ENCODE measurements at regions not wholly inside any gene's neighbourhood (a gene's known extent, or its start where the extent isn't known, plus 50 kb on each side); places are given as distances from the start of the nearest gene placed in this dataset.
"Not testable (repeated sequence)": the region's sequence is repeated elsewhere in the genome, so short reads cannot be mapped to it uniquely, and the experiment has no call there.

- FAIRE-seq: no peak
- DNase-seq (ENCODE audit: low spot score): peak; percentile 4
Measured at GRCh38 chr9:32136700-32137339, 247.6 kb upstream of the ACO1 start.

- no peak for FAIRE-seq
- no peak for DNase-seq (ENCODE audit: low spot score)
Measured at GRCh38 chr9:32142074-32142473, 242.4 kb upstream of the ACO1 start.

DNA sequence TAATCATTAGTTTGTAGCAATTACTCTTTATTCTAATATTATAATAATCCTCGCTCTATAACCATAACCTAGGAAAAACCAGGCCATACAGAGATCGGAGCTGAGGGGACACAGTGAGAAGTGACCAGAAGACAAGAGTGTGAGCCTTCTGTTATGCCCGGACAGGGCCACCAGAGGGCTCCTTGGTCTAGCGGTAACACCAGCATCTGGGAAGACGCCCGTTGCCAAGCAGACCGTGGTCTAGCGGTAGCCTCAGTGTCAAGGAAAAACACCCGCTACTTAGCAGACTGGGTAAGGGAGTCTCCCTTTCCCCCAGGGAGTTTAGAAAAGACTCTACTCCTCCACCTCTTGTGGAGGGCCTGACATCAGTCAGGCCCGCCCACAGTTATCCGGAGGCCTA lies 235.9 kb upstream of the ACO1 start:
- DNase-seq (ENCODE audit: low spot score); FAIRE-seq: not testable (repeated sequence)

GRCh38 chr9:32161209-32161608 lies 223.2 kb upstream of the ACO1 start:
- FAIRE-seq: no peak
- DNase-seq (ENCODE audit: low spot score): no peak

DNA sequence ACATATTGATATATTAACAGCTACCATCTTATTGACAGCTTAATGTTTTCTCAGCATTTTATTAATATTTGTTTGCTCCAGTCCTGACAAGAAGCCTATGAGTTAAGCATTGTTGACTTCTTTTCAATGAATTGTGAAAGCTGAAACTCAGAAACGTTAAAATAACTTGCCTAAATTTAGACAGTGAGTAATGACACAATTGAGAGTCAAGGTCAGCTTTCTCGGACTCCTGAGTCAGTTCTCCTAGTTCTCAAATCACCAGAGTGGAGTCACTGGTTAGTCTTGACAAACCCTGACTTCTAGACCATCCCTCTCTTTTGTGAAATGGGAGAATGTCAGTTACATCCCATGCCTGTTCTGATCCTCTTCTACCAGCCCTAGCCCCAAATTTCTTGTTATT lies 222.7 kb upstream of the ACO1 start:
- FAIRE-seq: no peak
- DNase-seq (ENCODE audit: low spot score): no peak

DNA sequence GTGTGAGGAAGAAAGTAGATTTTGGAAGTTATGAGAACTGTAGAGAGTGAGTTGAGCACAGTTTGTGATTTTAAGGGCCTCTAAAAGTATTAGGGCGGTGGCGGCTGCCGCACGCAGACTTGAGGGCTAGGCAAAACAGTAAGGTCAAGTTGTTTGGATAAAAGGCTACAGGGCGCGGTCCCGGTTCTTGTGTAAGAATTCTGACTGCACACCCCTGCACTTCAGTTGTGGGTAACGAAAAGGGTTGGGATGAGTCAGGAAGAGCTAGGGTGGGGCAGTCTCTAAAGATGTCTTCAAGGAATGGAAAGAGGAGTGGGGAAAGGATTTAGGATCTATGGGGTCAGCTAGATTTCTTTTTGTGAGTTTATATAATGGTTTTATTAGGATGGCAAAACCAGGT lies 218.1 kb upstream of the ACO1 start:
- not testable (repeated sequence) for FAIRE-seq; DNase-seq (ENCODE audit: low spot score)

GRCh38 chr9:32171339-32171738 lies 213.1 kb upstream of the ACO1 start:
- DNase-seq (ENCODE audit: low spot score) (no peak), FAIRE-seq (no peak)

GRCh38 chr9:32172256-32172655 lies 212.2 kb upstream of the ACO1 start:
- no peak for DNase-seq (ENCODE audit: low spot score)
- no peak for FAIRE-seq

GRCh38 chr9:32177396-32177795 lies 207.0 kb upstream of the ACO1 start:
- FAIRE-seq: no peak

DNA sequence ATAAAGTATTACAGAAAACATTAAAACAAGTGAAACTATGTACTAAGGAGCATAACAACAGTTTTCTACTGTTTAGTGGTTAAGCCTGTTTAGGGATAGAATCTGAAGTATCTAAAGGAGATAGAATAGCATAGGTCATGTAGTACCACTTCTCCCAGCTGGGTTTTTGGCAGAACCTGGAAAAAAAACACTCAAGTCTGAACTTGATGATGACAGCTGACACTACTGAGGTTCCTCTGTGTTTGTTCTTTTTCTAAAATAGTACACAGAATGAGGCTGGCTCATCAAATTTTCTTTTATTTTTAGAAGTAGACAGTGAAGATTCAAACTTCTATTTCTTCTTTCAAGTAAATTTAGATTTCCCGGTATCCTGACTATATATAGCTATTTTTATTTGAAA lies 203.8 kb upstream of the ACO1 start:
- no peak for DNase-seq (ENCODE audit: low spot score)
- no peak for FAIRE-seq

More at GRCh38 chr9:32177396-32177795, 207.0 kb upstream of the ACO1 start:
- DNase-seq (ENCODE audit: low spot score): no peak

DNA sequence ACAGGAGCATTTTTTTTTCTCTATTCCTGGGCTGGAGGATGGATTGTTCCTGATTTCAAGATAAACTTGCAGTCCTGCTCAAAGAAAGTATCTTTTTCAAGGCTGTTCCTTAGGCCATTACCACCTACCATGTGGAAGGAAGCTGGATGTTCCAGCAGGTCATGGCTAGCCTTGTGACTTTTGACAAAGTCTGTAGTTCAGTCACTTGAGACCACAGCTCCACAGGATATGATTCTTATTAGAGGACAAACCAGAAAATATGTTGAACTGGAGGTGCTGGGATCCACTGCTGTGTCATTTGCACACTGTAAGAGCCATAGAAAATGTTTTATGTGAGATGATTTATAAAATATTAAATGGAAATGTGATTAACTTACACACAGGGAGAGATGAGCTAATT lies 184.2 kb upstream of the ACO1 start:
- FAIRE-seq (no peak), DNase-seq (ENCODE audit: low spot score) (no peak)

DNA sequence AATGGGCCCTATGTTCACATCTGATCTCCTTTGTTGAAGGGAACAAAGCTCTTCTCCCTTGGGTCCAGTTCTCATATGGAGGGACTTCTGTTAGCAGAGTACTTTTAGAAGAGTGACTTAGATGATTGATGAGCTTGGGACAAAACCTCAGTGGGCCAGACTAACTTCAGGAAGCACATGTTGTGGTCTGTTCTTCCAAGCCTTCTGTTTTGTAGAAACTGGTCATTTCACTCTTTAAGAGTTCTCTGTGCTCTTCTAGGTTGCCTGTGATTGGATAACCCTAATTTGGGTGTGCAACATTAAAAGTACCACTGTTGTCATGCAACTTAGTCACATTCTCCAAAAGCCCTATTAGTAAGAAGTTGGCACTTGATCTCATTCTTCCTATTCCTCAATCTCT lies 183.5 kb upstream of the ACO1 start:
- DNase-seq (ENCODE audit: low spot score) (no peak), FAIRE-seq (no peak)

DNA sequence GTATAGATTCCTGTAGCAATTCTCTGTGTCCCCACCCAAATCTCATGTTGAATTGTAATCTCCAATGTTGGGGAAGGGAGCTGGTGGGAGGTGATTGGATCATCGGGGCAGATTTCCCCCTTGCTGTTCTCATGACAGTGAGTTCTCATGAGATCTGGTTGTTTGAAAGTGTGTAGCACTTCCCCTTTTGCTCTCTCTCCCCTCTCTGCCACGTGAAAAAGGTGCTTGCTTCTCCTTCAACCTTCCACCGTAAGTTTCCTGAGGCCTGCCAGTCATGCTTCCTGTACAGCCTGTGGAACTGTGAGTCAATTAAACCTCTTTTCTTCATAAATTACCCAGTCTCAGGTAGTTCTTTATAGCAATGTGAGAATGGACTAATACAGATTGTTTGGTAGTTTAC lies 175.3 kb upstream of the ACO1 start:
- FAIRE-seq; DNase-seq (ENCODE audit: low spot score): not testable (repeated sequence)

DNA sequence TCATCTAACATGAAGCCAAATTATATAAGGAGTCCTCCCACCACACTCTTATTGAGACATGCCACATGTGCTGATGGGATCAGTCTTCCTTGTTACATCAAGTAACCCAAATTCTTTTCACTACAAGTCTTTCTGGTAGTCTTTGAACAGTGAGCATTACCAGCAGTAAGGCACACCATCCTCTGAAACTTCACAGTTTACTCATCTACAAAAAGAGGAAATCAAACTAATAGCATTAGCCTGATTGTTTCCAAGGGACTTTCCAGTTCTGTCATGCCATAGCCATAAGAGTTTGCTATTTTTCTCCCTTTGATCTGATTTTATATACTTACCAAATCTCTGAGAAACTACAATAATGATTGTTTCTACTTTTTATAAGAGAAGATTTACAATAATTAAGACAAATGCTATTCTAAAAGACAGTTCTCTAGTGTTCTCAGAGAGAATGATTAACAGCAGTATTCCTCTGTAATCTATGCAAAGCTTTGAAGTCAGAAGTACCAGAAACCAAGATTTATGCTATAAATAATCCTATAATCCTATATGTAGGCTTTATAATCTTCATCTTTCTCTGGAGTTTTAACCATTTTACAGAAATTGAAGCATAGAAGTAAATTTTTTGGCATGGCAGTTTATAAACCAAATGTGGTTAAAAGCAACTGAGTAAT lies 166.2 kb upstream of the ACO1 start:
- FAIRE-seq (no peak), DNase-seq (ENCODE audit: low spot score) (no peak)

- DNase-seq (ENCODE audit: low spot score): no peak
- no peak for FAIRE-seq
Measured at GRCh38 chr9:32220750-32221149, 163.7 kb upstream of the ACO1 start.

- FAIRE-seq (no peak), DNase-seq (ENCODE audit: low spot score) (no peak)
Measured at GRCh38 chr9:32234451-32234850, 150.0 kb upstream of the ACO1 start.

GRCh38 chr9:32247168-32247567 lies 137.3 kb upstream of the ACO1 start:
- FAIRE-seq (no peak), DNase-seq (ENCODE audit: low spot score) (no peak)

DNA sequence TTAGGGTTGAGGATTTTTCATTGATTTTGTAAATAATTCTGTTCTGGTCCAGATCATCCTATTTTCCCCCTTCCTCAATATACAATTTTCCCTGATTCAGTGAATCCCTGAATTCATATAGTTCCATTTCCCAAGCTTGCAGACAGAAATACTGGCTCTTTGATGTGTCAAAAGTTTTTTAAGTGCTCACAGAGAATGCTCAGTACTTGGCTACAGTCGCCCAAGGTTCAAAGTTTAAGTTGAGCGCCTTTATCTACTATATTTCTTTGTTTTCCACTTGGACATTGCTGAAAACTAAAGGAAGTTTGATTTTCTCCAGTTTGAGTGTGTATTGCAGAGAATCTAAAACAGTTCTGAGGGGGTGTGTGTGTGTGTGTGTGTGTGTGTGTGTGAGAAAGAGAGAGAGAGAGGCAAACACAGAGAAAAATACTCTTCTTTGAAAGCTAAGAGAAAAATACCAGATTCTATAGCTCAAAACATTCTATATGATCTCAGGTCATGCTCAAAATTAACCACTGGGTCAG lies 136.2 kb upstream of the ACO1 start:
- DNase-seq (ENCODE audit: low spot score) (no peak), FAIRE-seq (no peak)

- DNase-seq (ENCODE audit: low spot score) (peak; percentile 62), FAIRE-seq (no peak)
Measured at GRCh38 chr9:32251539-32251938, 132.9 kb upstream of the ACO1 start.

DNA sequence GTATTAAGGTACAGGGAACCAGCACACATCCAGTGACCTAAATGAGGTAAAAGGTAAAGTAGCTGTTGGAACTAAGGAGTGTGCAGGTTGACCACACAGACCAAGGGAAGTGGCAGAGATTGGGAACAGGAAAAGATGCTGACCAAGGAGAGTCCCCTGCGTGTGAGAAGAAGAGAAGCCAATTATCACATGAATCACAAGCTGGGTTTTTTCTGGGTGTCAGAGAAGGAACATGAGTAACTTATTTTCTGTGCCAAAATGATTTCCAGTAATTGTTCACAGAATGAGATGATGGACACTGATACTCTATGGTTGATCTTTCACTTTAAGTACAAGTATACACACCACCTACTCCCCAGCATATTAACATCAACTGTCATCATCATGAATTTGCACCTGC lies 130.7 kb upstream of the ACO1 start:
- no peak for FAIRE-seq
- no peak for DNase-seq (ENCODE audit: low spot score)

DNA sequence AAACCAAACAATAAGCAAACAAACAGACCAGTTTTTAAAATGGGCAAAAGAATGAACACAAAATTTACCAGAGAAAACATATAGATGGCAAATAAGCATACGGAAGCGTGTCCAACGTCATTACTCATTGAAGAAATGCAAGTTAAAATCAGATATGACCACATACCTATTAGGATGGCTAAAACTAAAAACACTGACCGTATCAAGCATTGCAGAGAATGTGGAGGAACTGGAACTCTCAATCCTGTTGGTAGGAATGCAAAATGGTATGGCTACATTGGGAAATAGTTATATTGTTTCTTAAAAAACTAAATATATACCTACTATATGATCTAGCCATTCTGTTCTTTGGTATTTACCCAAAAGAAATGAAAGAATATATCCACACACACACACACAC lies 129.4 kb upstream of the ACO1 start:
- DNase-seq (ENCODE audit: low spot score): no peak
- no peak for FAIRE-seq

DNA sequence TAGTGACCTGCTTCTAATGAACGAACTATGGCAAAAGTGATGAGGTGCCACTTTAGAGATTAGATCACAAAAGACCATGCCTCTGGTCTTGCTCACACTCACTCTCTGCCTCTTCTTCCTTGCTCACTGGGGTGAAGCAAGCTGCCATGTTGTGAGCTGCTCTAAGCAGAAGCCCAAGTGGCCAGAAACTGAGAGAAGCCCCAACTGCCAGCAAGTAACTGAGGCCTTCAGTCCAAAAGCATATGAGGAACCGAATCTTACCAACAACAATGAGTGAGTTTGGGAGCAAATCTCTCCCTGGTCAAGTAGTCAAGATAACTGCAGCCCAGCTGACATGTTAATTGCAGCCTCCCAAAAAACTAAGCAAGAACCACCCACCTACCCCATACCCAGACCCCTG lies 126.0 kb upstream of the ACO1 start:
- FAIRE-seq (no peak), DNase-seq (ENCODE audit: low spot score) (no peak)

Data from urothelium cell line (cell line).